Neural progenitor cell (in vitro differentiated cells): ENCODE measurements at regions not wholly inside any gene's neighbourhood (a gene's known extent, or its start where the extent isn't known, plus 50 kb on each side); places are given as distances from the start of the nearest gene placed in this dataset.

Experiments
- DNase-seq: peaks from one replicate; pipeline ENCODE4 v3.0.0-alpha.2; 2016; ENCODE audit warnings: low spot score
- H2AFZ ChIP-seq: fragments of 200-600 bp; sonication (generic); replicated peaks from 2 replicates; pipeline ENCODE4 v1.6.1; 2016; ENCODE audit warnings: antibody characterized with exemption
- H3F3A ChIP-seq: fragments of 200-600 bp; sonication (generic); 2 replicates; pipeline ENCODE4 v1.6.1; 2016; ENCODE audit warnings: antibody characterized with exemption, low read depth
- H3K27ac ChIP-seq: fragments of 200-600 bp; sonication (generic); 2 replicates; pipeline ENCODE4 v1.5.1; 2016; ENCODE audit warnings: mild to moderate bottlenecking
- H3K27me3 ChIP-seq: fragments of 200-600 bp; sonication (generic); 2 replicates; pipeline ENCODE4 v1.6.1; 2016; ENCODE audit warnings: mild to moderate bottlenecking, moderate library complexity
- H3K36me3 ChIP-seq: fragments of 200-600 bp; sonication (generic); 2 replicates; pipeline ENCODE4 v1.5.1; 2016
- H3K4me1 ChIP-seq: fragments of 200-600 bp; sonication (generic); 2 replicates; pipeline ENCODE4 v1.6.1; 2016; ENCODE audit warnings: mixed run types
- H3K4me2 ChIP-seq: fragments of 200-600 bp; sonication (generic); 2 replicates; pipeline ENCODE4 v1.6.1; 2016
- H3K4me3 ChIP-seq: fragments of 200-600 bp; sonication (generic); 2 replicates; pipeline ENCODE4 v1.5.1; 2016
- H3K79me2 ChIP-seq: fragments of 200-600 bp; sonication (generic); 2 replicates; pipeline ENCODE4 v1.6.1; 2016; ENCODE audit warnings: low read depth
- H3K9ac ChIP-seq: fragments of 200-600 bp; sonication (generic); 2 replicates; pipeline ENCODE4 v1.6.1; 2016
- H3K9me3 ChIP-seq: fragments of 200-600 bp; sonication (generic); 2 replicates; pipeline ENCODE4 v1.5.1; 2016; ENCODE audit warnings: low read depth
- H4K20me1 ChIP-seq: fragments of 200-600 bp; sonication (generic); 2 replicates; pipeline ENCODE4 v1.6.1; 2016; ENCODE audit warnings: low read depth
- H3K27ac Mint-ChIP-seq: 3 replicates; pipeline ENCODE4 v1.8.0; 2021; ENCODE audit warnings: mixed read lengths
- H3K27me3 Mint-ChIP-seq: 2 replicates; pipeline ENCODE4 v1.8.0; 2022; ENCODE audit warnings: low read depth, mild to moderate bottlenecking, inconsistent platforms, moderate library complexity, mixed read lengths; ENCODE audit not compliant: insufficient read depth
- H3K36me3 Mint-ChIP-seq: 3 replicates; pipeline ENCODE4 v1.8.0; 2021; ENCODE audit warnings: mixed read lengths
- H3K4me1 Mint-ChIP-seq: 3 replicates; pipeline ENCODE4 v1.8.0; 2021; ENCODE audit warnings: mixed read lengths
- H3K4me3 Mint-ChIP-seq: 3 replicates; pipeline ENCODE4 v1.8.0; 2021; ENCODE audit warnings: mild to moderate bottlenecking, moderate library complexity, mixed read lengths
- H3K9me3 Mint-ChIP-seq: 3 replicates; pipeline ENCODE4 v1.8.0; 2020; ENCODE audit warnings: mixed read lengths
- EZH2 ChIP-seq: fragments of 200-600 bp; sonication (generic); IDR thresholded peaks from 2 replicates; pipeline ENCODE4 v1.6.1; 2017; ENCODE audit warnings: antibody characterized with exemption, mild to moderate bottlenecking, moderate library complexity
- EZH2phosphoT487 ChIP-seq: fragments of 200-600 bp; sonication (generic); IDR thresholded peaks from 2 replicates; pipeline ENCODE4 v1.6.1; 2017; ENCODE audit warnings: antibody characterized with exemption
- TF ChIP-seq, protein P1 (sequence below): fragments of 200-600 bp; sonication (generic); IDR thresholded peaks from 2 replicates; pipeline ENCODE4 v1.5.1; 2017; ENCODE audit warnings: antibody characterized with exemption, mild to moderate bottlenecking

DNA sequence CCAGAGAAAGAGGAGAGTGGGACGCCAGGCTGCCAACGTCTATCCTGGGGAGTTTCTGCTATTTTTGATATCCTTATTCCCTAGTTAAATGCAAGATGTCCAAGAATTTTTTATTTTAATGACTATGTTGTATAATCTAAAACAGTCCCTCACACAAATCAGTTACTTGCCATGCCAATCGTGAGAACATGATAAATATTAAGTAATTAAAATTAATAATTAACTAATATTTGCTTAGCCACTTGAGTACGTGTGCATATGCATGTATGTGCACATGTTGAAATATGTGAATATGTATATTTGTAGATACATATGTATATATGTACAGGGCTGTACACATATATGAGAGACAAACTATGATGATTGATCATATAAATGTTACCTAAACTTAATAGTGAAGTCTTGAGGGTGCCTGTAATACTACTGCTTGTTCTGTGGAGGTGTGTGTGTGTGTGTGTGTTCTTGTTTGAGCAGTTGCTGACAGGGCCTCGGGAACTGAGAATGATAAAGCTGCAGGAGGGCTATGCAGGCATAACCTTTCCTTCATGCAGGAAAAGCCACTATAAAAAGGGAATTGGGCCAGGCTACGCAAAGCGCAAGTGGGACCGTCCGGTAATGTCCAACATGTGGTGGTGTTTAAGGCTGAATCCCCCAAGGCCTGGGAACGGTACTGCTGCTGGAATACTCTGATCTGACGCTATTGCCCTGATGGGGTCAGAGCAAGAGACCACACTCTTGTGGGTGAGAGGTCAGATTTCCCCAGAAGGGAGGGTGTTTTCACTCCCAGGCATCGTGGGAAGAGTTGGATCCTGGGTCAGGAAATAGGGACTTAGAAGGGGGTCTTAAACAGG, 148.3 kb upstream of the TBX18 start:
- Histone ChIP-seq H3F3A (no peaks in the 10 kb centered on the region), H3K36me3 (no peaks in the 10 kb centered on the region), H3K27ac (no peak overlapping the region), H3K4me1 (no peaks in the 10 kb centered on the region), H3K4me3 (no peak overlapping the region), H4K20me1 (no peaks in the 10 kb centered on the region), H3K27me3 (no peaks in the 10 kb centered on the region), H3K9me3 (no peaks in the 10 kb centered on the region), H2AFZ (peak overlapping the region; percentile 10), H3K4me2 (no peak overlapping the region), H3K79me2 (no peaks in the 10 kb centered on the region), H3K9ac (no peak overlapping the region)
- TF ChIP-seq EZH2 (no peak), EZH2phosphoT487 (no peak)
- TF ChIP-seq, protein P1, sequence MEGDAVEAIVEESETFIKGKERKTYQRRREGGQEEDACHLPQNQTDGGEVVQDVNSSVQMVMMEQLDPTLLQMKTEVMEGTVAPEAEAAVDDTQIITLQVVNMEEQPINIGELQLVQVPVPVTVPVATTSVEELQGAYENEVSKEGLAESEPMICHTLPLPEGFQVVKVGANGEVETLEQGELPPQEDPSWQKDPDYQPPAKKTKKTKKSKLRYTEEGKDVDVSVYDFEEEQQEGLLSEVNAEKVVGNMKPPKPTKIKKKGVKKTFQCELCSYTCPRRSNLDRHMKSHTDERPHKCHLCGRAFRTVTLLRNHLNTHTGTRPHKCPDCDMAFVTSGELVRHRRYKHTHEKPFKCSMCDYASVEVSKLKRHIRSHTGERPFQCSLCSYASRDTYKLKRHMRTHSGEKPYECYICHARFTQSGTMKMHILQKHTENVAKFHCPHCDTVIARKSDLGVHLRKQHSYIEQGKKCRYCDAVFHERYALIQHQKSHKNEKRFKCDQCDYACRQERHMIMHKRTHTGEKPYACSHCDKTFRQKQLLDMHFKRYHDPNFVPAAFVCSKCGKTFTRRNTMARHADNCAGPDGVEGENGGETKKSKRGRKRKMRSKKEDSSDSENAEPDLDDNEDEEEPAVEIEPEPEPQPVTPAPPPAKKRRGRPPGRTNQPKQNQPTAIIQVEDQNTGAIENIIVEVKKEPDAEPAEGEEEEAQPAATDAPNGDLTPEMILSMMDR: no peak
- Mint-ChIP-seq H3K27ac (no peak overlapping the region), H3K36me3 (no peaks in the 10 kb centered on the region), H3K27me3 (peaks cover 2% of the 10 kb centered on the region), H3K4me1 (peaks cover 17% of the 10 kb centered on the region), H3K9me3 (no peaks in the 10 kb centered on the region), H3K4me3 (no peak overlapping the region)
- DNase-seq: no peak

DNA sequence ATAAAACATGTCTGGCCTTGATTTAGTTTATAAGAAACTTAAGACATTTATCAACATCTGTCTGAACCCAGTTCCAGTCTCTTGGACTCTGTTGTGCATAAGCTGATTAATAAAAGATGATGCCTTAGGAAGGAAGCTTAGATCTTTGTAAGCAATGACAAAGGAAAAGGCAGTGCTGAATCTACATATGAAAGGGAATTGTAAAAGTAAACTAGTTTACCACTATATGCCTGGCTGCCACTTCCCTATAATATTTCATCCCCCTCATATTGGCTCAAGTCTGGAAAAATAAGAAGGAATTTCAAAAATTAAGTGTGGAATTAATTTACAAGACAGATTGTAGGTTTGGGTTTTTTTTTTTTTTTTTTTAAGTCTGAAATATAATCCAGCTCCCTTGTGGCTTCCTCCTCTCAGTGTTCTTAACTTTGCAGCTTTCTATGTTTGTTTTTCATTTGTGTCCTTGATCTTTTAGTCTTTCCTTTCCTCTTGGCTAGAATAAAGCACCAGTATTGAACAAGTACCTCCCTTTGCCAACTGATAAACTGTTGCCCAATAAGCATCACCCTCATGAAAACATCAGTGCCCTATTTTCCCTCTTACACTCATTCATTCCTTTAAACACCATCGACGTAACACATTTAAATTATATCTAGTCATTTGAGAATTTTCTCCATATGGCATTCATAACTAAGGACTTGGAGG, 146.7 kb upstream of the TBX18 start:
- H3K36me3 ChIP-seq: no peaks in the 10 kb centered on the region
- no peaks in the 10 kb centered on the region for H3K9me3 ChIP-seq
- DNase-seq: no peak
- H2AFZ ChIP-seq: no peak overlapping the region
- no peaks in the 10 kb centered on the region for H3K36me3 Mint-ChIP-seq
- H3K27me3 Mint-ChIP-seq: peaks cover 2% of the 10 kb centered on the region
- peak overlapping the region; percentile 27 for H3K27ac Mint-ChIP-seq
- no peaks in the 10 kb centered on the region for H4K20me1 ChIP-seq
- H3K27ac ChIP-seq: no peak overlapping the region
- no peak overlapping the region for H3K4me3 ChIP-seq
- peaks cover 17% of the 10 kb centered on the region for H3K4me1 Mint-ChIP-seq
- no peaks in the 10 kb centered on the region for H3K4me1 ChIP-seq
- no peaks in the 10 kb centered on the region for H3K79me2 ChIP-seq
- TF ChIP-seq, protein P1: no peak
- TF ChIP-seq EZH2 (no peak), EZH2phosphoT487 (no peak)
- H3K4me3 Mint-ChIP-seq: no peak overlapping the region
- H3K9me3 Mint-ChIP-seq: no peaks in the 10 kb centered on the region
- H3K27me3 ChIP-seq: no peaks in the 10 kb centered on the region
- H3K4me2 ChIP-seq: no peak overlapping the region
- H3F3A ChIP-seq: no peaks in the 10 kb centered on the region
- no peak overlapping the region for H3K9ac ChIP-seq

DNA sequence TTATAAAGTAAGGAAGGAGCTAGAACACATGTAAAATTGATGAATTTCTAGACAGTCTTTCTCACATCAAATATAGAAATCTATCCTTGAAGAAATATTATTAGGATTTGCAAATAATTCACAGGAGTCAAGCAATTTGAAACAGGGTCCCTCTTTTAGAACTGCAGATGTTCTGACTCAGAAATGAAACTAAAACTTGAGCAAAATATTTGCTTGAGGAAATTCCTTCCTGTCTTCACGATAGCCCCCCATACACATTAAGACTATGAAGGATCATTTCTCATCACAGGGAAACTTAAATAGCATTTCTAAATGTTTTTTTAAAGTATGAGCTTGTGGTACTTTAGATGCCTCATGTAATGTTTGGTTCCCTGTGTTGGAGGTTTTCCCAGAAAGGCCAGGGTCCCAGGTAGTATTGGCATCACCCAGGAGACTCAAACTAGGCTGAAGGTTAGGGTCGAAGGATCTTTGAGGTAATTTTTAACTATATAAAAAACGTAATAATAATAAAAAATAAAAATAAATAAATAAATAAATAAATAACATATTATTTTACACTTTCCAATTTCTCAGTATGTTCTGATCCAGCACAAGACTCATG, 144.0 kb upstream of the TBX18 start:
- H3K4me3 Mint-ChIP-seq: no peak overlapping the region
- Histone ChIP-seq H3K4me3 (no peak overlapping the region), H3K27me3 (no peaks in the 10 kb centered on the region), H3F3A (no peaks in the 10 kb centered on the region), H2AFZ (no peak overlapping the region), H3K27ac (no peak overlapping the region), H4K20me1 (no peaks in the 10 kb centered on the region), H3K4me1 (no peaks in the 10 kb centered on the region), H3K36me3 (no peaks in the 10 kb centered on the region), H3K79me2 (no peaks in the 10 kb centered on the region), H3K9ac (no peak overlapping the region), H3K4me2 (no peak overlapping the region), H3K9me3 (no peaks in the 10 kb centered on the region)
- no peak overlapping the region for H3K27ac Mint-ChIP-seq
- TF ChIP-seq, protein P1: no peak
- TF ChIP-seq EZH2: no peak
- TF ChIP-seq EZH2phosphoT487: no peak
- no peaks in the 10 kb centered on the region for H3K27me3 Mint-ChIP-seq
- H3K4me1 Mint-ChIP-seq: peaks cover 17% of the 10 kb centered on the region
- H3K9me3 Mint-ChIP-seq: no peaks in the 10 kb centered on the region
- no peaks in the 10 kb centered on the region for H3K36me3 Mint-ChIP-seq
- DNase-seq: no peak
